CD4-positive, alpha-beta T cell treated with Interleukin-12 subunit alpha and Interleukin-12 subunit beta, for 1 hour (primary cell): ENCODE measurements at regions not wholly inside any gene's neighbourhood (a gene's known extent, or its start where the extent isn't known, plus 50 kb on each side); places are given as distances from the start of the nearest gene placed in this dataset.

ENCODE experiments used
- DNase-seq: peaks from one replicate; pipeline ENCODE4 v3.0.0-alpha.2; 2020

- no peak for DNase-seq
Measured at GRCh38 chr6:1081551-1082284, 230.2 kb upstream of the FOXQ1 start.

- DNase-seq: no peak
Measured at GRCh38 chr6:1080453-1081337, 231.2 kb upstream of the FOXQ1 start.

DNA sequence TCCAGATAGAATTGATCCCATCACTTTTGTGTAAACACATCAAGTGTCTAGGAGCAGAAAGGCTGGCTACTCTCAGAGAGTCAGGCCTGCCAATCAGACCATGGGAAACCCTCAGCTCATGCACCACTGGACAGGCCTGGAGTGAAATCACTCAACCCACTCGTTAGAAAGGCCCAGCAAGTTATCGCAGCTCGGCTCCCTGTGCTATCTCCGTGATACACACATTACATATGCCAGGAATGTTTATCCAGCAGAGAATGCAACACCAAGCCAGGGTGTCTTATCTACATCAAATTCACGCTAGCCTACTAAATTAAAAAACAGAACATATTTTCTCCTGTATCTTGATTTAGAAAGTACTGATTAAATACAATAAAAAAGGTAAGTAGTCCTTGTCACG lies 232.4 kb upstream of the FOXQ1 start:
- DNase-seq: no peak

GRCh38 chr6:1077478-1078416 lies 234.2 kb upstream of the FOXQ1 start:
- no peak for DNase-seq

DNA sequence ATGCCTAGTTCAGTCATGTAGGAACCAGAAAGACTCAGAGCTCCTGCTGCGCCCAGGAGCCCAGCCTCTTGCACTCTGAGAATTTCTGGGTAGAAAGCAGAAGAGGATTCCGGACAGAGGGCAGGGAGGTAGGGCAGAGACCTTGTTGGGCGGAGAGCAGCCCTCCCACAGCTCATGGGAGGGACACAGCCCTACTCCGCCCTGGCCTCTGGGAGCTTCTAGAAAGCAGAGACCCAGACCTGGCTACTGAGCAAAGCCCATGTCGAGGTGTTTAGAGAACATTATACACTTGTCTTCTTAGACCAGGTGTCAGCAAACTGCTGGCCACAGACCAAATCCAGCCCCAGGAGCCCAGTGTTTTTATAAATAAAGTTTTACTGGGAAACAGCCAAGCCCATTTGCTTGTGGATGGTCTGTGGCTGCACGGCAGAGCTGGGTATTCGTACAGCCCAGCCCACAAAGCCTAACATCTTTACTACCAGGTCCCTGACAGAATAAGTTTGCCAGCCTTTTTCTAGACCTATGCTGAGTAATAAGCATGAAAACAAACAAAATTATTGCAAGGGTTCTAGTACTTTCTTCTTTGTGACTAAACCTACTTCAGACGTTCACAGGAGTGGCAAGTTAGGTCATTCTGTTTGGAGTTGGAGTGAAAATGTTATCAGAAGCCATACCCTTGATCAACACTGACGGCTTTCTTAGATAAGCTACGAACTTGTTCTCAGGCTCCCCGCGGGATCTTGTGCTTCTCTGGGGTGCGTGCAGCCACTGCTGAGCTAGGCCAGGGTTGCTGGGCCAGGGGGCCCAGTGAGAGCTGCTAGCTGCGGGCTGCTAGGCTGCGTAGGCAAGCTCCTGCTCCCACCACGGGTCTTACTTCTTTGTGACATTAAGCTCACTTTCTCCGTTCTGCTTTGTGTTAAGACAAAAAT lies 235.1 kb upstream of the FOXQ1 start:
- no peak for DNase-seq

DNA sequence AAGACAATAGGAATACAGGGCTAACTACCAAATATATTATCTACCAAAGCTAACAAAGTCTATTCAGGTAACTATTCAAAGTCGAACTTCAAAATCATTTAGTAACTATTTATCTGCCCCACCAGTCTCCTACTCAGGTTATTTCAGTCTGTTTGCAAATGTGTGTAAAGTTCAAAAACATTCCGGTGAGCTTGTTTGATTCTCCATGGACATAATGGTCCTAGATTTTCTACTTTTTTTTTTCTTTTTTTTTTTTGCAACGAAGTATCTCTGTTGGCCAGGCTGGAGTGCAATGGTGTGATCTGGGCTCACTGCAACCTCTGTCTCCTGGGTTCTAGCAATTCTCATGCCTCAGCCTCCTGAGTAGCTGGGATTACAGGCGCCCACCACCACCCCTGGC lies 236.0 kb upstream of the FOXQ1 start:
- no peak for DNase-seq

DNA sequence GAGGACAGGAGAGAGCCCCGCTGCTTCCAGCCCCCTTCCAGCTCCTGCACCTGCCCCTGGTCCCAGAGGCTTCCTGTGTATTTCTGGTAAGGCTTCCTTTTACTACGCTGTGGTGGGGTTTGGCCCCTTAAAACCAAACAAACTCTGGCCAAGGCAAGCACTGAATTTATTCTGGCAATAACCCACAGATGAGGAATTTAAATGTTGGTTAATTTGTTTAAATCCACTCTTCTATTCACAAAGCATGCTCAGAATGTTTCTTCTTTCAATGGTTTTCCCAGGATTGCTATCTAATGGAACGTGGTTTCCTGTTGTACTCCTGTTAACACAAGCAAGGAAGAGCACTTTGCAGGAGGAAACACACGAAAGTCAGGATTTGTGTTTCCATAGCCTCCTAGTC lies 236.5 kb upstream of the FOXQ1 start:
- no peak for DNase-seq

DNA sequence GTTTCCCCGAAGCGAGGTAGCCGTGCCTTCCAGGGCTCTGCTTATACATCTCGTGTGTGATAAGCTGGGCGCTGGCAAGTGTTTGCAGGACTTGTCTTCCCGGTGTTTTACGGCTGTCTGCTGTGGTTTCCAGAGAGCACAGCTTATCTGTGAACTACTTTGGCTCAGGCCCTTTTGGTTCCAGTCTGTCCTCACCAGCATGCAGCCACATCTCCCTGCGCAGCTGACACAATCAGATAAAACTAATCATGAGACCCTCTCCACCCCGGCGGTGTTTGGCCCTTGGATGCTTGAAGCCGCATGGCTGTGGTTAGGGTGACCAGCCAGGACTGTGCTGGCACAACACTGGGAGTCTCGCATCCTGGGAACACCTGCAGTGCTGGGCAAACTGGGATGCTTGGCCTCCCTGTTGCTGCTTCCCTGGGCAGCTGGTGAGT lies 241.8 kb upstream of the FOXQ1 start:
- no peak for DNase-seq

GRCh38 chr6:1068905-1069304 lies 243.0 kb upstream of the FOXQ1 start:
- DNase-seq: no peak

- DNase-seq: no peak
Measured at GRCh38 chr6:1068068-1068467, 243.8 kb upstream of the FOXQ1 start.

DNA sequence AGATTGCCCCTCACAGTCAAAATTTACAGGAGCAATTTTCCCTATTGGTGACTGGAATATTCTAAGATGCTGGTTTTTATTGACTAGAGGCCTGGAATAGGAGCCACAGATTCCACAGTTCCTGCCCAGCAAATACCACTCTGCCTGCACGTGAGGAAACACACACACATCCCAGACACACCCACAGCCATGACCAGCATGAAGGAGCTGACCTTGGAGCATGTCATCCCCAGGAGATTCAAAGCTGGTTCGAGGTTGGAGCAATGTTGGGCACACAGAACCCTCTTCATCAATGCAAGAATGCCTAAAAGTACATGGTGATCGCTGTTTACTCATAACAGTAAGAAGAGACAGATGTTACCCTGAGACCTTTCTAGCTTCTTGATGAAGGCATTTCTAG lies 244.6 kb upstream of the FOXQ1 start:
- no peak for DNase-seq

DNA sequence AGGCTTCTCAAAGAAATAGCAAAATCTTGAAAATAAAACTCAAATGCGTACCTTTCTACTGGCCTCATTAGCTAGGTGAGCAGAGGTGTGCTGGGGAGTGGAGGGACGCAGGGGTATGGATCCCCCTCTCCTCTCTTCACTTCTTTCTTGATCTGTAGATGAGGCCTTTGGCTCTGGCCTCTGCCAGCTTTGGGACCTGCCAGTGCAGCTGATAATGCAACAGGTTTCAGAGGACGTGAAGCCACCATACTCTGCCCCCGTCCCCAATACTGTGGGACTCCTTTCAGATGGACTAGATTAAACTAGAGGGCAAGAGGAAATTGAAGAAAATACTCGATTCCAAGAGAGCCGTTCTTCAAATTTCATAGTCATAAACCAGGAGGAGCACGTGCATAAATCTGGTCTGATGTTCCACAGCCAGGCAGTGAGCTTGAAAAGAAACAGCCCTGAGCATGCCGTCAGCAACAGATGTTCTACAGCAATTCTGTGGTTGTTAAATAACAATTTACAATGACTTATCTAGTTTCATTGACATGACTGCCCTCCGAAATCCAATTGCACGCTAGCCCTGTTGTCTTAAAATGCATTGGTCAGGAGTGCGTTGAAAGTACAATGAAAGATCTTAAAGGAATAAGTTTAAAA lies 245.3 kb upstream of the FOXQ1 start:
- no peak for DNase-seq

DNA sequence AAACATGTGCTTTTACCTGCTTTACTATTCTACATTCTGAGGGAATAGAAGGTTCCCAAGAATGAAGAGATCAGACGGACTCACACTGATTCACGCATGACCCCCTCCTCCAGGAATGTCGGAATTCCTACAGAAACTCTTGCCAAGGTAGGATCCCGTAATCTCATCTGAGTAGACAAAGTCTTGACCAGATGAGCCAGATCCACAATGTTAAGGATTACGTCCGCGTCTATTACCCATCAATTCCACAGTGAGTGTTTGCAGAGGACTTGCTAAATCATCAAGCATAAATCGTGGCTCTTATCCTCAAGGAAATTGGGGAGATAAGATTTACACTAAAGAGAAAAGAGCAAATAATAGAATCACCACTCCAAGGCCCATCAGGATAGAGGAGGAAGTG lies 245.9 kb upstream of the FOXQ1 start:
- DNase-seq: no peak

DNA sequence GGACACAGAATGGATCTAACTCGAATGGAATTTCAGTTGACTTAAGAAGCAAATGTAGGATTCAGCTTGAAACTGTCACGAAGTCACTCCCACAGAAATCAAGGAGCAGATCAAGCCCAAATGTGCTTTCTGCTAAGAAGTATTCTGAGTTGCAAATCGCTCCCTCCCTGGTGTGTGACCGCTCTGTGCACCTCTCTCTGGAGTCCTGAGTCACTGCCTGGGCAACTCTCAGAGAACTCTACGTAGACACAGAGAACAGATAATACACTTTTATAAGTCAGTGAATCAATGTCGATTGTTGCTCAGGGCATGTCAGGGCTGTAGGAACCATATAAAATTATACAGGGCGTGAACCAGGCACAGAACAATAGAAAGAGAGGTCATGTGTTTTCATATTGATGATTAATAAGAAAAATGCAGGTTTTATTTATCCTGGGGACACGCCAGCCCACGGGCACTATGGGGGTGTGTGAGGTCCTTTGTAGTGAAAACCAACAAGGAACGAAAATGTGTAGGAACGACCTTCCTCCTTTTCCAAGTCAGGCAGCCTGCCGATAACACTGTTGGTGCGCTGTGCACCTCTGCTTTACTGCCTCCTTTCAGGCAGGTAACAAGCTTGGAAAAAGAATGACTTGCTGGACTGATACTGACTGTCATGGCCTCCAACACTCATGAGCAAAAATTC lies 248.1 kb upstream of the FOXQ1 start:
- no peak for DNase-seq

DNA sequence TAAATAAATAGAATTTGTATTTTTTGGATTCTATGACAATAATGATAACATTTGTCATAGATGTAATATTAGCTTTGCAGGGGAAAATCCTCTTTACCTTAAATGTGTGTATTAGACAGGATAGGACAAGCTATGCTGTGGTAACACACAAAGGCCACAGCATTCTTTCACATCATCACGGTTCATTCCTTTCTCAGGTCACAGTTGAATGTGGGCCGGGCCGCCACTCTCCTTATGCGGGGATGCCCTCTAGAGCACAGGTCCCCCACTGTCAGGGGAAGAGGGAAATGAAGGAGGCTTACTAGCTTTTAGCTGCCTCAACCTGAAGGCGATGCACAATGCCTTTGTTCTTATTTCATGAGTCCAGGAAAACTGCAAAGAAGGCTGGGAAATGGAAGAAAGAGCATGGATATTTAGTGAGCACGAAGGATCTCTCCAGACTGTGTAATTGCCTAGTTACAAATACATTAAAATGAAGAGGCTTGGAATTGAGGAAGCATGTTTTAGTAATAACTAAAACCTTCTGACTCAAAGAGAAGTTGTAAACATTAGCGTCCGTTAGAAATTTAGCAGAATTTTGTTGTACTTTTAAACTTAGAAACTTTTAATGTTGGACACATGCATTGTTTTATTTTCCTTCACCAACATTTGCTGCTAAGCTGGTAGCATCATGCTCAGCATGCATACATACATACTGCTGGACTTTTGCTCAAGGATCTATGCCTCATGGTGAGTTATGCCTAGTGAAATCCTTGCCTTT lies 248.9 kb upstream of the FOXQ1 start:
- no peak for DNase-seq

- DNase-seq: no peak
Measured at GRCh38 chr6:1059596-1059995, 252.3 kb upstream of the FOXQ1 start.

DNA sequence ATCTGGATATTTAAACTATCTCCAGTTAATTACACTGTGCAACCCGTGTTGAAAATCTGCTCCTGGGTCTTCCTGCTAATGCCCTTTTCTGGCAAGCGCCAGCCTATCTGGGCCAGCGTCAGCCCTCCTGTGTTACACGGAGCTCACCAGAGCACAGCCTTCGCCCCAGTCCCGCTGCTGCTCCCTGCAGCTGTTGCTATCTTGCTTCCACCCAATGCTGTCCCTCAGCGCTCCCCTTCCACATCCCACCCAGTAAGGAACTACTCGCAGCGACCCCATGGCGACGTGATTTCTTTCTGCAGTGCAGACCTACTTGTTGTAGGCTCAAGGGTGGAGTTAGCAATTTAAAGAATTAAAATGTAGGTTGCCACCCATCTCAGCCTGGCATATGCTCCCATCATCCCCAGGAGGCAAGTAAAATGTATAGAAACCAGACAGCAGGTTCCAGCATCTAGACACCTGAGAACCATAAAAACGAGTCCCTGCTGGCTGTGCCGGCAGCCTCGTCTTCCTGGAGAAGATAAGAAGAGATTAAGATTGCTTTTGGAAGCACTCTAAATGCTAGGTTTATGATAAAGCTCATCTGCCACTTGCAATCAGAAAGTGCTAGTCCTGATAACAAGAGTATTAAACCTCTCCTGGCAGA lies 254.3 kb upstream of the FOXQ1 start:
- DNase-seq: no peak

DNA sequence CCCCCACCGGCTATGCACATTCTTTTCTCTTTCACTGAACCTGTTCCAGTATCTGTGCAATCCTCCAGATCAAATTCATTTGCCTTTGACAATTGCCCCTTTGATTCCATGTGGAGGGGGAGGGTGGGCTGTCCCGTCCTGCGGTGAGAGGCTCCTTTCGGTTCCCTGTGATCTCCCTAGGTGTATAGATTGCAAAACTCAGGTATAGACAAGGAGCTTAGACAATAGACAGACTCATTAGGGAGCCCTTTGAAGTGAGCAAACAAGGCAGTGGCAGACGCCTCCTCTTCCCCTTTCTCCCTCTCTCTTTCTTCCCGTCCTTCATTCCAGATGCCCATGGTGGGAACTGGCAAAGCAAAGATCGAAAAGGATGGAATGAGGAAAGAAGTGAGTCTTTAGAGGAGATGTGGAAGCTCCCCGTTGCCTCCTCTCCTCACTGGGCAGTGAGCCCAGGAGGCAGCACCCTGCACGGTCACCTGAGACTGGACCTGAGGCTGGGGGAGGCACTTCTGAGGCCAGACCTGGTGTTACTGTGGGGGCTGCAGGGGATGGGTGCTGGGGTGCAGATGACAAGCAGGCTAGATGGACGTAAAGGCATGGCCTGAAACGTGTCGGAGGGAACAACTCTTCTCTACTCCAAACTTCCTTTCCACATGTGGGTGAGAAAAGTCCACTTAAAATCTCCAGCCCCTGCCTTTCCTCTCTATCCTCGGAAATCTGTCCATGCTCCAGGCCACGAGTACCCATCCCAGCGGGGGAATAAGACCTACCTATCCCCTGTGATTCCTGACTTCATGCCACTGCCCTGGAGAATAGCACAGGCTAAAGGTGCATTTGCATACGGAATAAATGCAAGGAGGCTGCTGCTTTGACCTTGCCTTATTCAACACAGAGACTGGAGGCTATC lies 256.6 kb upstream of the FOXQ1 start:
- no peak for DNase-seq

DNA sequence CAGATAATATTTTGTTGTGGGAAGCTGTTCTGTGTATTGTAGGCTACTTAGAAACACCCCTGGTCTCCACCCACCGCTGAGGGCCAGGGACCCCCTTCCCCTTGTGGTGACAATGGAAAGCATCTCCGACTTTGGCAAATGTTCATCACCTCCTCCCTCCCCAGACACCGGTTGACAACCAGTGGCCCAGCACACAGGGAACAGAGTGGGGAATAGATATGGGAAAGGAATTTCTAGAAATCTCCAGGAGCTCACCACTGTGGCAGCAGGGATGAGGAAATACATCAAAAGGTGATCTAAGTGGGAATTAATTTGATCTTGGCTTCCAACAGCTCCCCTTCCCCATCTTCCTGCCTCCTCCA lies 257.3 kb upstream of the FOXQ1 start:
- no peak for DNase-seq
